Esophagus squamous epithelium (tissue), 5 donors: ENCODE measurements at regions not wholly inside any gene's neighbourhood (a gene's known extent, or its start where the extent isn't known, plus 50 kb on each side); places are given as distances from the start of the nearest gene placed in this dataset.
"Not testable (repeated sequence)": the region's sequence is repeated elsewhere in the genome, so short reads cannot be mapped to it uniquely, and the experiment has no call there.

Experiments
- DNase-seq: peaks from one replicate; lab custom pipeline; 2025; lab: John Stamatoyannopoulos, UW
- H3K27ac ChIP-seq, 4 donors: fragments of 200-600 bp; sonication (generic); one replicate each; pipeline ENCODE4 v1.5.1; 2016 to 2019; ENCODE audit warnings: mild to moderate bottlenecking in 1 of 4
- H3K27me3 ChIP-seq, 4 donors: fragments of 200-600 bp; sonication (generic); 1 replicate in 3 of 4; 2 replicates in 1 of 4; pipeline versions ENCODE4 v1.5.1 to v1.6.0; 2017 to 2021; ENCODE audit warnings: antibody characterized with exemption in 1 of 4
- H3K36me3 ChIP-seq, 3 donors: fragments of 200-600 bp; sonication (generic); one replicate each; pipeline ENCODE4 v1.5.1; 2016 to 2019
- H3K4me1 ChIP-seq, 3 donors: fragments of 200-600 bp; sonication (generic); one replicate each; pipeline ENCODE4 v1.5.1; 2017 to 2019
- H3K4me3 ChIP-seq, 4 donors: fragments of 200-600 bp; sonication (generic); 1 replicate in 3 of 4; 2 replicates in 1 of 4; pipeline ENCODE4 v1.5.1; 2016 to 2019; ENCODE audit warnings: mild to moderate bottlenecking in 2 of 4, moderate library complexity in 1 of 4
- H3K9me3 ChIP-seq, 3 donors: fragments of 200-600 bp; sonication (generic); one replicate each; pipeline ENCODE4 v1.5.1; 2016 to 2019
- POLR2A ChIP-seq, 4 donors: fragments of 450-650 bp; IDR thresholded peaks; one replicate each; pipeline ENCODE4 v1.6.1; 2017; ENCODE audit warnings: antibody characterized with exemption in 4 of 4, mild to moderate bottlenecking in 4 of 4, moderate library complexity in 3 of 4
- WGBS, 2 donors: methylation state at CpG; one replicate each; pipeline ENCODE4 v1.1.5; 2018; 5-methylcytosine and 5-hydroxymethylcytosine counted together
- intact Hi-C: fragments of 100-400 bp; cut with DNase I; formaldehyde crosslinking; loops from one replicate; pipeline ENCODE4 v1.15.0; 2022
- TF ChIP-seq, protein P1 (sequence below), 6 experiments: fragments of 450-650 bp in 4 of 6; fragments of 200-600 bp in 2 of 6; sonication (generic) in 2 of 6; IDR thresholded peaks; one replicate each; pipeline ENCODE4 v1.5.1; 2016 to 2019; ENCODE audit warnings: antibody characterized with exemption in 6 of 6, mild to moderate bottlenecking in 4 of 6, moderate library complexity in 4 of 6
- donor health status: DM: yes; HTN: yes; CAD: no.

DNA sequence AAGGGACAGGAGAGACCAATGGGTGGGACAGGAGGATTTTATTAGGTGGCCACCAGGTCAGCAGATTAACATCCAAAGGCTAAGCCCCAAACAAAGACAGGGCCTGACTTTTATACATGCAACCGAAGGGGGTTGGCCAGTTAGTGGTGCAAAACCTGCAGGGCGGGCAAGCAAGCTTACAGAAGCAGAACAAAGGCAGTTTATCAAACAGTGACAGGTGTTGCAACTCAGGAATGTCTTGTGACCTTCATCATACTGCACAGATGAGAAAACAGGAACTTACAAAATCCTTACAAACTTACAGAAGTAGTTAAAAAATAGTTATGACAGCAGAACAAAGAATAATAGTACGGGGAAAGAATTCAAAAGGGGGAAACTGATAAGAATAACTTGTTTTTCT is 708.1 kb downstream of the GLUD2 start:
- intact Hi-C loops = no loop called here
- WGBS, 2 donors = 27 to 42% methylated on average over 1 to 3 of the region's 3 CpGs
- no peak for TF ChIP-seq POLR2A (IDR thresholded peaks at IDR 0.05)
- TF ChIP-seq, protein P1, sequence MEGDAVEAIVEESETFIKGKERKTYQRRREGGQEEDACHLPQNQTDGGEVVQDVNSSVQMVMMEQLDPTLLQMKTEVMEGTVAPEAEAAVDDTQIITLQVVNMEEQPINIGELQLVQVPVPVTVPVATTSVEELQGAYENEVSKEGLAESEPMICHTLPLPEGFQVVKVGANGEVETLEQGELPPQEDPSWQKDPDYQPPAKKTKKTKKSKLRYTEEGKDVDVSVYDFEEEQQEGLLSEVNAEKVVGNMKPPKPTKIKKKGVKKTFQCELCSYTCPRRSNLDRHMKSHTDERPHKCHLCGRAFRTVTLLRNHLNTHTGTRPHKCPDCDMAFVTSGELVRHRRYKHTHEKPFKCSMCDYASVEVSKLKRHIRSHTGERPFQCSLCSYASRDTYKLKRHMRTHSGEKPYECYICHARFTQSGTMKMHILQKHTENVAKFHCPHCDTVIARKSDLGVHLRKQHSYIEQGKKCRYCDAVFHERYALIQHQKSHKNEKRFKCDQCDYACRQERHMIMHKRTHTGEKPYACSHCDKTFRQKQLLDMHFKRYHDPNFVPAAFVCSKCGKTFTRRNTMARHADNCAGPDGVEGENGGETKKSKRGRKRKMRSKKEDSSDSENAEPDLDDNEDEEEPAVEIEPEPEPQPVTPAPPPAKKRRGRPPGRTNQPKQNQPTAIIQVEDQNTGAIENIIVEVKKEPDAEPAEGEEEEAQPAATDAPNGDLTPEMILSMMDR (IDR thresholded peaks at IDR 0.05) = no peak
- DNase-seq = no peak
- no peaks in the 10 kb centered on the region for H3K4me1 ChIP-seq
- peak overlapping the region in 1 of 4 donors; percentile 25 for H3K27ac ChIP-seq
- H3K36me3 ChIP-seq = no peaks in the 10 kb centered on the region
- no peaks in the 10 kb centered on the region for H3K9me3 ChIP-seq
- H3K27me3 ChIP-seq = no peaks in the 10 kb centered on the region
- no peak overlapping the region for H3K4me3 ChIP-seq

- TF ChIP-seq, protein P1 (IDR thresholded peaks at IDR 0.05) = no peak
- no peak for TF ChIP-seq POLR2A (IDR thresholded peaks at IDR 0.05)
- H3K4me1 ChIP-seq = no peaks in the 10 kb centered on the region
- 54 to 61% methylated on average over 6 of the region's 6 CpGs for WGBS, 2 donors
- H3K36me3 ChIP-seq = no peaks in the 10 kb centered on the region
- DNase-seq = no peak
- H3K27me3 ChIP-seq = no peaks in the 10 kb centered on the region
- intact Hi-C loops = no loop called here
- no peak overlapping the region for H3K27ac ChIP-seq
- no peaks in the 10 kb centered on the region for H3K9me3 ChIP-seq
- no peak overlapping the region for H3K4me3 ChIP-seq
Measured at GRCh38 chrX:121761845-121762244, 714.4 kb downstream of the GLUD2 start.

GRCh38 chrX:121763671-121764070 is 716.3 kb downstream of the GLUD2 start:
- Histone ChIP-seq H3K4me3 (no peak overlapping the region), H3K36me3 (no peaks in the 10 kb centered on the region)
- 71 to 85% methylated on average over 4 of the region's 4 CpGs for WGBS, 2 donors

DNA sequence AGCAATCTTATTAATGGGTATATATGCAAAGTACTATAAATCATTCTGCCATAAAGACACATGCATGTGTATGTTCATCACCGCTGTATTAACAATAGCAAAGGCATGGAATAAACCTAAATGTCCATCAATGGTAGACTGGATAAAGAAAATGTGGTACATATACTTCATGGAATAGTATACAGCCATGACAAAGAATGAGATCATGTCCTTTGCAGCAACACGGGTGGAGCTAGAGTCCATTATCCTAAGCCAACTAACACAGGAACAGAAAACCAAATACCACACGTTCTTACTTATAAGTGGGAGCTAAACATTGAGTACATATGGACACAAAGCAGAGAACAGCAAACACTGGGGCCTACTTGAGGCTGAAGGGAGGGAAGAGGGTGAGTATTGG is 720.8 kb downstream of the GLUD2 start:
- H3K27ac ChIP-seq, H3K27me3 ChIP-seq, H3K4me3 ChIP-seq, H3K9me3 ChIP-seq, H3K36me3 ChIP-seq, H3K4me1 ChIP-seq, DNase-seq, intact Hi-C loops: not testable (repeated sequence)
- 69 to 78% methylated on average over 3 of the region's 3 CpGs for WGBS, 2 donors

More at GRCh38 chrX:121763671-121764070, 716.3 kb downstream of the GLUD2 start:
- H3K4me1 ChIP-seq = no peaks in the 10 kb centered on the region
- H3K27me3 ChIP-seq = no peaks in the 10 kb centered on the region
- H3K9me3 ChIP-seq = no peaks in the 10 kb centered on the region
- intact Hi-C loops = no loop called here
- H3K27ac ChIP-seq = no peak overlapping the region
- TF ChIP-seq POLR2A (IDR thresholded peaks at IDR 0.05) = no peak
- TF ChIP-seq, protein P1 (IDR thresholded peaks at IDR 0.05) = no peak
- DNase-seq = no peak

GRCh38 chrX:121781991-121782390 is 734.6 kb downstream of the GLUD2 start:
- no peak for DNase-seq
- Histone ChIP-seq H3K27ac (no peak overlapping the region), H3K27me3 (no peaks in the 10 kb centered on the region)

More at GRCh38 chrX:121781991-121782390, 734.6 kb downstream of the GLUD2 start:
- H3K4me1 ChIP-seq = no peaks in the 10 kb centered on the region
- intact Hi-C loops = no loop called here
- H3K4me3 ChIP-seq = no peak overlapping the region
- no peaks in the 10 kb centered on the region for H3K9me3 ChIP-seq
- TF ChIP-seq, protein P1 (IDR thresholded peaks at IDR 0.05) = no peak
- TF ChIP-seq POLR2A (IDR thresholded peaks at IDR 0.05) = no peak
- no peaks in the 10 kb centered on the region for H3K36me3 ChIP-seq
